ENCODE measurements at regions not wholly inside any gene's neighbourhood (a gene's known extent, or its start where the extent isn't known, plus 50 kb on each side); places are given as distances from the start of the nearest gene placed in this dataset.

DNA sequence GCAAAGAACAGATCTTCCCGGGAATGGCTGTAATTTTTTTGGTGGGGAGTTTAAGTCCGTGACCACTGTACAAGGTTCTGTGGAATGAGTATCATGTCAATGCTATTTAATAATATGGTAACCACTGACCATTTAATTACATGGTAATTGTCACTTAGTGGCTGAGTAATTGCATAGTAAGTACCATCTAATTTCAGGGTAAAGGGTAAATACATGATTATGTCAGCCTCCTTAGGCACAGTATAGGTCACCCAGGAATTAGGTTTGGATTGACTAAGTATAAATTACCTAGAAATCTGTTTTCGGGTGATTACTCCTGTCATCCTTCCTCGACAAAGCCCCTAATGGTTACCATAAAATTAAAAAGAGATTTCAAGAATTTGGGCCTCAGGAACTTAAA, 120.1 kb upstream of the AGBL1 start (continued):
- TF ChIP-seq, protein P1, sequence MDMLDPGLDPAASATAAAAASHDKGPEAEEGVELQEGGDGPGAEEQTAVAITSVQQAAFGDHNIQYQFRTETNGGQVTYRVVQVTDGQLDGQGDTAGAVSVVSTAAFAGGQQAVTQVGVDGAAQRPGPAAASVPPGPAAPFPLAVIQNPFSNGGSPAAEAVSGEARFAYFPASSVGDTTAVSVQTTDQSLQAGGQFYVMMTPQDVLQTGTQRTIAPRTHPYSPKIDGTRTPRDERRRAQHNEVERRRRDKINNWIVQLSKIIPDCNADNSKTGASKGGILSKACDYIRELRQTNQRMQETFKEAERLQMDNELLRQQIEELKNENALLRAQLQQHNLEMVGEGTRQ (IDR thresholded peaks at IDR 0.05; ENCODE audit: borderline replicate concordance, low read depth, low read length), result no peak
- no peak for TF ChIP-seq YY1 (IDR thresholded peaks at IDR 0.05; ENCODE audit: low read depth)
- TF ChIP-seq, protein P2, sequence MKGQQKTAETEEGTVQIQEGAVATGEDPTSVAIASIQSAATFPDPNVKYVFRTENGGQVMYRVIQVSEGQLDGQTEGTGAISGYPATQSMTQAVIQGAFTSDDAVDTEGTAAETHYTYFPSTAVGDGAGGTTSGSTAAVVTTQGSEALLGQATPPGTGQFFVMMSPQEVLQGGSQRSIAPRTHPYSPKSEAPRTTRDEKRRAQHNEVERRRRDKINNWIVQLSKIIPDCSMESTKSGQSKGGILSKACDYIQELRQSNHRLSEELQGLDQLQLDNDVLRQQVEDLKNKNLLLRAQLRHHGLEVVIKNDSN (IDR thresholded peaks at IDR 0.05; ENCODE audit: borderline replicate concordance, low read depth), result no peak
- TF ChIP-seq FOXJ3 (CRISPR knock-in tag; IDR thresholded peaks at IDR 0.05), result no peak

DNA sequence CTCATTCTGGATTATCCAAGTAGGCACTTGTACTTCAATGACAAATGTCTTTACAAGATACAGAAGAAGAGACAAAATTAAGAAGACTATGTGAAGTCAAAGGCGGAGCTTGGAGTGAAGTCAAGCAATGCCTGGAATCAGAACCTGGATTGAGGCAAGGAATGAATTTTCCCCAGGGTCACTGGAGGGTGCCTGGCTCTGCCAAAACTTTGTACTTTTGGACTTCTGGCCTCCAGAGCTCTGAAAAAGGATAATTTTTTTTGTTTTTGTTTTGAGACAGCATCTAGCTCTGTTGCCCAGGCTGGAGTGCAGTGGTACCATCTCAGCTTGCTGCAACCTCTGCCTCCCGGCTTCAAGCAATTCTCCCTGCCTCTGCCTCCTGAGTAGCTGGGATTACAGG, 119.3 kb upstream of the AGBL1 start:
- Histone ChIP-seq H2AFZ (ENCODE audit: low read depth) (no peak overlapping the region), H3K4me2 (no peak overlapping the region), H3K79me2 (ENCODE audit: insufficient read depth) (no peaks in the 10 kb centered on the region), H3K4me3 (ENCODE audit: low read depth in 2 of 2, low read length in 1 of 2) (no peak overlapping the region), H3F3A (replicated peaks; ENCODE audit: insufficient read depth) (no peaks in the 10 kb centered on the region), H3K9me3 (no peaks in the 10 kb centered on the region), H3K27ac (ENCODE audit: low read depth in 2 of 2, low read length in 1 of 2) (no peak overlapping the region), H3K27me3 (ENCODE audit: insufficient read depth) (no peaks in the 10 kb centered on the region), H3K4me1 (ENCODE audit: control insufficient read depth in 1 of 2, insufficient read depth in 2 of 2, low read depth in 1 of 2, low read length in 1 of 2) (no peaks in the 10 kb centered on the region), H3K36me3 (replicated peaks in 1 of 2; ENCODE audit: control insufficient read depth in 1 of 2, insufficient read depth in 2 of 2, low read length in 1 of 2) (no peaks in the 10 kb centered on the region), H4K20me1 (ENCODE audit: insufficient read depth) (no peaks in the 10 kb centered on the region), H3K9me2 (no peaks in the 10 kb centered on the region), H3K9ac (no peak overlapping the region)
- no peak for DNase-seq
- ChIA-PET CTCF (no interaction called here), POLR2A (no interaction called here)
- TF ChIP-seq NFIC (IDR thresholded peaks at IDR 0.05; ENCODE audit: borderline replicate concordance), result no peak
- TF ChIP-seq, protein P3, sequence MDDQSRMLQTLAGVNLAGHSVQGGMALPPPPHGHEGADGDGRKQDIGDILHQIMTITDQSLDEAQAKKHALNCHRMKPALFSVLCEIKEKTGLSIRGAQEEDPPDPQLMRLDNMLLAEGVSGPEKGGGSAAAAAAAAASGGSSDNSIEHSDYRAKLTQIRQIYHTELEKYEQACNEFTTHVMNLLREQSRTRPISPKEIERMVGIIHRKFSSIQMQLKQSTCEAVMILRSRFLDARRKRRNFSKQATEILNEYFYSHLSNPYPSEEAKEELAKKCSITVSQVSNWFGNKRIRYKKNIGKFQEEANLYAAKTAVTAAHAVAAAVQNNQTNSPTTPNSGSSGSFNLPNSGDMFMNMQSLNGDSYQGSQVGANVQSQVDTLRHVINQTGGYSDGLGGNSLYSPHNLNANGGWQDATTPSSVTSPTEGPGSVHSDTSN (IDR thresholded peaks at IDR 0.05), result no peak
- TF ChIP-seq SMC3 (IDR thresholded peaks at IDR 0.05; ENCODE audit: low read depth, low read length), result no peak
- TF ChIP-seq MEF2A (IDR thresholded peaks at IDR 0.05; ENCODE audit: borderline replicate concordance, low read depth), result no peak
- TF ChIP-seq FOXJ3 (CRISPR knock-in tag; IDR thresholded peaks at IDR 0.05), result no peak
- no peak for TF ChIP-seq CHD2 (IDR thresholded peaks at IDR 0.05; ENCODE audit: low read length, partially characterized antibody)
- TF ChIP-seq, protein P2 (IDR thresholded peaks at IDR 0.05; ENCODE audit: borderline replicate concordance, low read depth), result no peak
- TF ChIP-seq EZH2phosphoT487 (IDR thresholded peaks at IDR 0.05; ENCODE audit: borderline replicate concordance, low read depth), result no peak
- TF ChIP-seq TEAD4 (IDR thresholded peaks at IDR 0.05; ENCODE audit: borderline replicate concordance, insufficient read depth), result no peak
- 45% methylated on average over 2 of the region's 2 CpGs for WGBS (ENCODE audit: low lambda C conversion rate)

DNA sequence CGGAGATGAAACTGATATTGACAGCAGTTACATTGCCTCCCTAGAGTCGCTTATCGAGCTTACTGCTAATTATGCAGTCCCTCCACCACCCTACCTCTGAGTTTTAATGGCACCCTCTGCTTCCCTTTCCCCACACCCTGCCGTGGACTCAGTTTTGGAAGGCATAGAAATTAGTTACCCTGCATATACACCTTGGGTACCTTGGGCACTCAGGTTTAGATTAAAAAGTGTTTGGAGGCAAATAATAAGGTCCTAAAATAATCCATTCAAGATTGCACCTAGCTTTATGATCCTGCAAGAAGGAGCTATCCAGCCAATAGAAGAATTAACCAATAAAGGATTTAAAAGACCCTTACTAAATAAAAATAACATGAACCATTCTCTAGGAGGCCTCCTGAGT, 117.8 kb upstream of the AGBL1 start:
- no peaks in the 10 kb centered on the region for H3K27me3 ChIP-seq (ENCODE audit: insufficient read depth)
- no peaks in the 10 kb centered on the region for H3F3A ChIP-seq (replicated peaks; ENCODE audit: insufficient read depth)
- WGBS (ENCODE audit: low lambda C conversion rate), result 40% methylated on average over 4 of the region's 4 CpGs
- no peak overlapping the region for H3K9ac ChIP-seq
- ChIA-PET POLR2A (no interaction called here), CTCF (no interaction called here)
- H3K4me2 ChIP-seq, result no peak overlapping the region
- H3K4me3 ChIP-seq (ENCODE audit: low read depth in 2 of 2, low read length in 1 of 2), result no peak overlapping the region
- H4K20me1 ChIP-seq (ENCODE audit: insufficient read depth), result no peaks in the 10 kb centered on the region
- H3K36me3 ChIP-seq (replicated peaks in 1 of 2; ENCODE audit: control insufficient read depth in 1 of 2, insufficient read depth in 2 of 2, low read length in 1 of 2), result no peaks in the 10 kb centered on the region
- no peaks in the 10 kb centered on the region for H3K9me3 ChIP-seq
- no peak for DNase-seq
- no peaks in the 10 kb centered on the region for H3K79me2 ChIP-seq (ENCODE audit: insufficient read depth)
- no peak overlapping the region for H2AFZ ChIP-seq (ENCODE audit: low read depth)
- no peaks in the 10 kb centered on the region for H3K9me2 ChIP-seq
- H3K4me1 ChIP-seq (ENCODE audit: control insufficient read depth in 1 of 2, insufficient read depth in 2 of 2, low read depth in 1 of 2, low read length in 1 of 2), result no peaks in the 10 kb centered on the region
- H3K27ac ChIP-seq (ENCODE audit: low read depth in 2 of 2, low read length in 1 of 2), result no peak overlapping the region
- TF ChIP-seq GABPA (IDR thresholded peaks at IDR 0.05; ENCODE audit: low read depth) (no peak), FOXJ3 (CRISPR knock-in tag; IDR thresholded peaks at IDR 0.05) (no peak), RXRA (IDR thresholded peaks at IDR 0.05; ENCODE audit: borderline replicate concordance, low read depth) (no peak), YY1 (IDR thresholded peaks at IDR 0.05; ENCODE audit: low read depth) (no peak), RCOR1 (IDR thresholded peaks at IDR 0.05; ENCODE audit: low read length) (no peak)
- TF ChIP-seq, protein P4, sequence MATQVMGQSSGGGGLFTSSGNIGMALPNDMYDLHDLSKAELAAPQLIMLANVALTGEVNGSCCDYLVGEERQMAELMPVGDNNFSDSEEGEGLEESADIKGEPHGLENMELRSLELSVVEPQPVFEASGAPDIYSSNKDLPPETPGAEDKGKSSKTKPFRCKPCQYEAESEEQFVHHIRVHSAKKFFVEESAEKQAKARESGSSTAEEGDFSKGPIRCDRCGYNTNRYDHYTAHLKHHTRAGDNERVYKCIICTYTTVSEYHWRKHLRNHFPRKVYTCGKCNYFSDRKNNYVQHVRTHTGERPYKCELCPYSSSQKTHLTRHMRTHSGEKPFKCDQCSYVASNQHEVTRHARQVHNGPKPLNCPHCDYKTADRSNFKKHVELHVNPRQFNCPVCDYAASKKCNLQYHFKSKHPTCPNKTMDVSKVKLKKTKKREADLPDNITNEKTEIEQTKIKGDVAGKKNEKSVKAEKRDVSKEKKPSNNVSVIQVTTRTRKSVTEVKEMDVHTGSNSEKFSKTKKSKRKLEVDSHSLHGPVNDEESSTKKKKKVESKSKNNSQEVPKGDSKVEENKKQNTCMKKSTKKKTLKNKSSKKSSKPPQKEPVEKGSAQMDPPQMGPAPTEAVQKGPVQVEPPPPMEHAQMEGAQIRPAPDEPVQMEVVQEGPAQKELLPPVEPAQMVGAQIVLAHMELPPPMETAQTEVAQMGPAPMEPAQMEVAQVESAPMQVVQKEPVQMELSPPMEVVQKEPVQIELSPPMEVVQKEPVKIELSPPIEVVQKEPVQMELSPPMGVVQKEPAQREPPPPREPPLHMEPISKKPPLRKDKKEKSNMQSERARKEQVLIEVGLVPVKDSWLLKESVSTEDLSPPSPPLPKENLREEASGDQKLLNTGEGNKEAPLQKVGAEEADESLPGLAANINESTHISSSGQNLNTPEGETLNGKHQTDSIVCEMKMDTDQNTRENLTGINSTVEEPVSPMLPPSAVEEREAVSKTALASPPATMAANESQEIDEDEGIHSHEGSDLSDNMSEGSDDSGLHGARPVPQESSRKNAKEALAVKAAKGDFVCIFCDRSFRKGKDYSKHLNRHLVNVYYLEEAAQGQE (IDR thresholded peaks at IDR 0.05; ENCODE audit: low read depth, low read length), result no peak
- TF ChIP-seq, protein P5, sequence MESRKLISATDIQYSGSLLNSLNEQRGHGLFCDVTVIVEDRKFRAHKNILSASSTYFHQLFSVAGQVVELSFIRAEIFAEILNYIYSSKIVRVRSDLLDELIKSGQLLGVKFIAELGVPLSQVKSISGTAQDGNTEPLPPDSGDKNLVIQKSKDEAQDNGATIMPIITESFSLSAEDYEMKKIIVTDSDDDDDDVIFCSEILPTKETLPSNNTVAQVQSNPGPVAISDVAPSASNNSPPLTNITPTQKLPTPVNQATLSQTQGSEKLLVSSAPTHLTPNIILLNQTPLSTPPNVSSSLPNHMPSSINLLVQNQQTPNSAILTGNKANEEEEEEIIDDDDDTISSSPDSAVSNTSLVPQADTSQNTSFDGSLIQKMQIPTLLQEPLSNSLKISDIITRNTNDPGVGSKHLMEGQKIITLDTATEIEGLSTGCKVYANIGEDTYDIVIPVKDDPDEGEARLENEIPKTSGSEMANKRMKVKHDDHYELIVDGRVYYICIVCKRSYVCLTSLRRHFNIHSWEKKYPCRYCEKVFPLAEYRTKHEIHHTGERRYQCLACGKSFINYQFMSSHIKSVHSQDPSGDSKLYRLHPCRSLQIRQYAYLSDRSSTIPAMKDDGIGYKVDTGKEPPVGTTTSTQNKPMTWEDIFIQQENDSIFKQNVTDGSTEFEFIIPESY (IDR thresholded peaks at IDR 0.05; ENCODE audit: borderline replicate concordance, low read depth), result no peak

Data from SK-N-SH (cell line).